Neural crest cell (in vitro differentiated cells): ENCODE measurements at regions not wholly inside any gene's neighbourhood (a gene's known extent, or its start where the extent isn't known, plus 50 kb on each side); places are given as distances from the start of the nearest gene placed in this dataset. TPM values are rescaled to one million over a fixed set of nuclear protein-coding genes. Genes with fewer than 3 reads are reported as not detected.

ENCODE experiments used
- DNase-seq: peaks from one replicate; pipeline ENCODE4 v3.0.0; 2021; ENCODE audit warnings: low read depth, mixed read lengths, low spot score
- H3K27ac Mint-ChIP-seq: one replicate; pipeline ENCODE4 v1.8.0; 2021; ENCODE audit warnings: mild to moderate bottlenecking, mixed read lengths; ENCODE audit not compliant: unreplicated experiment
- H3K27me3 Mint-ChIP-seq: 2 replicates; pipeline ENCODE4 v1.8.0; 2021; ENCODE audit warnings: low read depth, mild to moderate bottlenecking, mixed read lengths
- H3K36me3 Mint-ChIP-seq: 2 replicates; pipeline ENCODE4 v1.8.0; 2021; ENCODE audit warnings: low read depth, mild to moderate bottlenecking, mixed read lengths
- H3K4me1 Mint-ChIP-seq: 2 replicates; pipeline ENCODE4 v1.8.0; 2021; ENCODE audit warnings: mixed read lengths
- H3K4me3 Mint-ChIP-seq: one replicate; pipeline ENCODE4 v1.8.0; 2021; ENCODE audit warnings: mild to moderate bottlenecking, mixed read lengths
- H3K9me3 Mint-ChIP-seq: 2 replicates; pipeline ENCODE4 v1.8.0; 2021; ENCODE audit warnings: mixed read lengths
- CTCF ChIP-seq: fragments of 200-600 bp; sonication (generic); conservative IDR thresholded peaks from 2 replicates; pipeline ENCODE4 v1.5.0; 2021; ENCODE audit warnings: antibody characterized with exemption, mild to moderate bottlenecking
- microRNA-seq: library from miRNA; unstranded; fragments of <30 nt; microRNA quantifications from one replicate; pipeline ENCODE4, GENCODE V29; 2020

- no peak for DNase-seq
Measured at GRCh38 chr21:20944139-20944538, 54.1 kb upstream of the NCAM2 start.

GRCh38 chr21:20946701-20947100 lies 51.5 kb upstream of the NCAM2 start:
- Mint-ChIP-seq H3K27me3 (no peaks in the 10 kb centered on the region), H3K36me3 (no peaks in the 10 kb centered on the region), H3K4me3 (no peak overlapping the region), H3K27ac (no peak overlapping the region), H3K9me3 (no peaks in the 10 kb centered on the region), H3K4me1 (peaks cover 12% of the 10 kb centered on the region)
- no peak for DNase-seq
- TF ChIP-seq CTCF, result no peak

More at GRCh38 chr21:20944139-20944538, 54.1 kb upstream of the NCAM2 start:
- no peak overlapping the region for H3K27ac Mint-ChIP-seq
- H3K4me3 Mint-ChIP-seq, result no peak overlapping the region
- H3K27me3 Mint-ChIP-seq, result no peaks in the 10 kb centered on the region
- peaks cover 12% of the 10 kb centered on the region for H3K4me1 Mint-ChIP-seq
- no peaks in the 10 kb centered on the region for H3K9me3 Mint-ChIP-seq
- TF ChIP-seq CTCF, result no peak
- no peaks in the 10 kb centered on the region for H3K36me3 Mint-ChIP-seq

Small RNA genes in the stretch of these regions (microRNA-seq; reads per million reads assigned to microRNA genes)
- gene MIR548X, result not detected
